ENCODE measurements at regions not wholly inside any gene's neighbourhood (a gene's known extent, or its start where the extent isn't known, plus 50 kb on each side); places are given as distances from the start of the nearest gene placed in this dataset.

GRCh38 chr7:155402941-155403340, 55.0 kb upstream of the EN2 start:
- ChIA-PET POLR2A (no interaction called here), RAD21 (ENCODE audit: unreplicated experiment) (no interaction called here), SMC1A (ENCODE audit: uncharacterized antibody, unreplicated experiment) (no interaction called here), CTCF (no interaction called here)
- Histone ChIP-seq H3K9me3 (replicated peaks; ENCODE audit: control insufficient read depth, insufficient read depth, low read length) (no peaks in the 10 kb centered on the region), H3K27me3 (replicated peaks in 1 of 2; ENCODE audit: control insufficient read depth in 2 of 2, insufficient read depth in 2 of 2, low read length in 1 of 2) (no peaks in the 10 kb centered on the region; a peak in 3 of 4 replicates), H3K4me2 (ENCODE audit: control insufficient read depth, insufficient read depth) (no peak overlapping the region), H3K4me3 (no peak overlapping the region), H4K20me1 (ENCODE audit: control insufficient read depth, insufficient read depth) (no peaks in the 10 kb centered on the region), H3K79me2 (ENCODE audit: control insufficient read depth, insufficient read depth, low read length) (no peaks in the 10 kb centered on the region), H3K36me3 (ENCODE audit: control insufficient read depth in 2 of 2, insufficient read depth in 2 of 2, low read length in 1 of 2) (no peaks in the 10 kb centered on the region), H2AFZ (ENCODE audit: control insufficient read depth, low read depth, low read length) (no peak overlapping the region), H3K9ac (ENCODE audit: control insufficient read depth, insufficient read depth, low read length) (no peak overlapping the region), H3K27ac (ENCODE audit: control insufficient read depth, insufficient read depth) (no peak overlapping the region), H3K4me1 (ENCODE audit: control insufficient read depth, insufficient read depth, low read length) (no peaks in the 10 kb centered on the region)
- TF ChIP-seq FOXM1 (IDR thresholded peaks at IDR 0.05; ENCODE audit: low read depth, low read length) (no peak), TAF1 (IDR thresholded peaks at IDR 0.05; ENCODE audit: borderline replicate concordance, low read depth, low read length) (no peak), SUPT20H (IDR thresholded peaks at IDR 0.05; ENCODE audit: borderline replicate concordance, control insufficient read depth, low read depth, low read length) (no peak), ZNF592 (IDR thresholded peaks at IDR 0.05) (no peak), CREM (IDR thresholded peaks at IDR 0.05; ENCODE audit: low read depth) (no peak), RELA (IDR thresholded peaks at IDR 0.05; ENCODE audit: borderline replicate concordance, partially characterized antibody) (no peak), SP1 (IDR thresholded peaks at IDR 0.05; ENCODE audit: low read depth, low read length) (no peak), ZNF24 (IDR thresholded peaks at IDR 0.05) (no peak), FOXK2 (IDR thresholded peaks at IDR 0.05) (no peak), RFX5 (IDR thresholded peaks at IDR 0.05; ENCODE audit: low read depth, low read length) (no peak), CEBPZ (IDR thresholded peaks at IDR 0.05; ENCODE audit: low read depth, low read length) (no peak)
- TF ChIP-seq, protein P1, sequence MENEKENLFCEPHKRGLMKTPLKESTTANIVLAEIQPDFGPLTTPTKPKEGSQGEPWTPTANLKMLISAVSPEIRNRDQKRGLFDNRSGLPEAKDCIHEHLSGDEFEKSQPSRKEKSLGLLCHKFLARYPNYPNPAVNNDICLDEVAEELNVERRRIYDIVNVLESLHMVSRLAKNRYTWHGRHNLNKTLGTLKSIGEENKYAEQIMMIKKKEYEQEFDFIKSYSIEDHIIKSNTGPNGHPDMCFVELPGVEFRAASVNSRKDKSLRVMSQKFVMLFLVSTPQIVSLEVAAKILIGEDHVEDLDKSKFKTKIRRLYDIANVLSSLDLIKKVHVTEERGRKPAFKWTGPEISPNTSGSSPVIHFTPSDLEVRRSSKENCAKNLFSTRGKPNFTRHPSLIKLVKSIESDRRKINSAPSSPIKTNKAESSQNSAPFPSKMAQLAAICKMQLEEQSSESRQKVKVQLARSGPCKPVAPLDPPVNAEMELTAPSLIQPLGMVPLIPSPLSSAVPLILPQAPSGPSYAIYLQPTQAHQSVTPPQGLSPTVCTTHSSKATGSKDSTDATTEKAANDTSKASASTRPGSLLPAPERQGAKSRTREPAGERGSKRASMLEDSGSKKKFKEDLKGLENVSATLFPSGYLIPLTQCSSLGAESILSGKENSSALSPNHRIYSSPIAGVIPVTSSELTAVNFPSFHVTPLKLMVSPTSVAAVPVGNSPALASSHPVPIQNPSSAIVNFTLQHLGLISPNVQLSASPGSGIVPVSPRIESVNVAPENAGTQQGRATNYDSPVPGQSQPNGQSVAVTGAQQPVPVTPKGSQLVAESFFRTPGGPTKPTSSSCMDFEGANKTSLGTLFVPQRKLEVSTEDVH (IDR thresholded peaks at IDR 0.05; ENCODE audit: low read depth, partially characterized antibody): no peak
- intact Hi-C loops (cut with micrococcal nuclease; ENCODE audit: unreplicated experiment) (no loop called here), in situ Hi-C loops (cut with MboI) (no loop called here)
- FAIRE-seq: no peak
- DNase-seq (ENCODE audit: low read depth, low spot score): no peak
- no TSS peak for BruUV-seq (replicated peaks)
- 40% methylated on average over 6 of the region's 6 CpGs for WGBS (ENCODE audit: insufficient coverage, insufficient replicate concordance, low lambda C conversion rate, missing lambda C conversion rate)
- no peak for ATAC-seq
